Adrenal gland (tissue), 9 donors: ENCODE measurements at regions not wholly inside any gene's neighbourhood (a gene's known extent, or its start where the extent isn't known, plus 50 kb on each side); places are given as distances from the start of the nearest gene placed in this dataset.

Source experiments
- DNase-seq, 7 donors: peaks; one replicate each; pipeline ENCODE4 v3.0.0-alpha.2; 2019 to 2020
- H3K27ac ChIP-seq, 5 donors: fragments of 200-600 bp; sonication (generic) in 4 of 5; 1 replicate in 3 of 5; 2 replicates in 2 of 5; pipeline versions ENCODE4 v1.5.1 to v1.8.0; 2016 to 2020; ENCODE audit warnings: mild to moderate bottlenecking in 1 of 5
- H3K27me3 ChIP-seq: fragments of 200-600 bp; 2 replicates; pipeline ENCODE4 v1.8.0; 2021
- H3K36me3 ChIP-seq, 2 donors: fragments of 200-600 bp; replicated peaks in 1 of 2; 1 replicate in 1 of 2; 2 replicates in 1 of 2; pipeline versions ENCODE4 v1.5.1 to v1.8.0; 2018 to 2022
- H3K4me1 ChIP-seq, 2 donors: fragments of 200-600 bp; replicated peaks in 1 of 2; 1 replicate in 1 of 2; 2 replicates in 1 of 2; pipeline versions ENCODE4 v1.5.1 to v1.8.0; 2018 to 2021
- H3K4me3 ChIP-seq, 4 donors: fragments of 200-600 bp; sonication (generic) in 3 of 4; one replicate each; pipeline ENCODE4 v1.5.1; 2016 to 2018
- H3K9me3 ChIP-seq, 3 donors: fragments of 200-600 bp; sonication (generic) in 1 of 3; replicated peaks in 1 of 3; 1 replicate in 2 of 3; 2 replicates in 1 of 3; pipeline versions ENCODE4 v1.5.1 to v1.8.0; 2016 to 2021
- CTCF ChIP-seq, 6 experiments: fragments of 450-650 bp in 4 of 6; fragments of 200-600 bp in 2 of 6; sonication (generic) in 1 of 6; IDR thresholded peaks; 1 replicate in 5 of 6; 2 replicates in 1 of 6; pipeline versions ENCODE4 v1.5.1 to v1.8.0; 2016 to 2021; ENCODE audit warnings: antibody characterized with exemption in 6 of 6, mild to moderate bottlenecking in 2 of 6, moderate library complexity in 1 of 6
- POLR2A ChIP-seq, 2 donors: fragments of 450-650 bp; IDR thresholded peaks; one replicate each; pipeline ENCODE4 v1.6.1; 2017; ENCODE audit warnings: antibody characterized with exemption in 2 of 2, mild to moderate bottlenecking in 2 of 2, moderate library complexity in 1 of 2
- WGBS, 4 donors: extraction: QIAGEN DNeasy Blood & Tissue Kit in 2 of 4; methylation state at CpG; one replicate each; pipeline versions ENCODE4 v1.1.5 to v1.1.7; 2013 to 2017; 5-methylcytosine and 5-hydroxymethylcytosine counted together
- intact Hi-C, 2 donors: fragments of 100-400 bp; cut with DNase I; formaldehyde crosslinking; loops; one replicate each; pipeline versions ENCODE4 v1.14.1 to v1.15.0; 2022 to 2023
- donor health status: healthy with polysubstance abuse.
- donor health status: Bipolar disorder and iron deficiency.
- donor health status: DM: yes; HTN: yes; CAD: no.
- donor health status: DM: no; HTN: no; CAD: no.
- donor health status: DM: no; HTN: no; CAD: no.

GRCh38 chr3:19735111-19735510, 198.9 kb downstream of the EFHB start:
- Histone ChIP-seq H3K4me1 (no peaks in the 10 kb centered on the region), H3K27ac (no peak overlapping the region), H3K36me3 (no peaks in the 10 kb centered on the region), H3K4me3 (no peak overlapping the region), H3K27me3 (no peaks in the 10 kb centered on the region), H3K9me3 (no peaks in the 10 kb centered on the region)
- no peak for DNase-seq
- TF ChIP-seq CTCF (IDR thresholded peaks at IDR 0.05) (no peak), POLR2A (IDR thresholded peaks at IDR 0.05) (no peak)
- WGBS, 4 donors = 20 to 32% (median 28%) methylated on average over 3 of the region's 3 CpGs
- intact Hi-C loops = no loop called here

DNA sequence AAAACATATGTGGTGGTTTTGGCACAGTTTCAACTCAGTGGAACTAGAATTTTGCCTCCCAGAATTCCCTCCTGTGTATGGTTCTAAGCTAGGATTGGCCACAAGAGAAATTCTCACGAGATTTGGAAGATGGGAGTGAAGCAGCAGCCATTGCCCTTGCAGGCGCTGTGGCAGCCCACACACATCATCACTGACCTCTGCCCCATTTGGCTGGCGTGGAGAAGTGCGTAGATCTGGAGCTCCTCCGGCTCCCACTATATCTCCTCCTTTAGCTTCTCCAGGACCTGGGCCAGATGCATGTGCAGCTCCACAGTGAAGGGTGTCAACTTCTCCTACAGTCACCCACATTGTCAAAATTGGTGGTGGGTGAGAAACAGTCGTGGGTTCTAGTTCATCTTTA, 199.6 kb downstream of the EFHB start:
- Histone ChIP-seq H3K27ac (no peak overlapping the region), H3K36me3 (no peaks in the 10 kb centered on the region), H3K27me3 (no peaks in the 10 kb centered on the region), H3K4me1 (no peaks in the 10 kb centered on the region), H3K9me3 (no peaks in the 10 kb centered on the region), H3K4me3 (no peak overlapping the region)
- intact Hi-C loops = no loop called here
- 61 to 85% (median 74%) methylated on average over 4 to 6 of the region's 6 CpGs for WGBS, 4 donors
- no peak for DNase-seq
- TF ChIP-seq CTCF (IDR thresholded peaks at IDR 0.05) = no peak
- TF ChIP-seq POLR2A (IDR thresholded peaks at IDR 0.05) = no peak

DNA sequence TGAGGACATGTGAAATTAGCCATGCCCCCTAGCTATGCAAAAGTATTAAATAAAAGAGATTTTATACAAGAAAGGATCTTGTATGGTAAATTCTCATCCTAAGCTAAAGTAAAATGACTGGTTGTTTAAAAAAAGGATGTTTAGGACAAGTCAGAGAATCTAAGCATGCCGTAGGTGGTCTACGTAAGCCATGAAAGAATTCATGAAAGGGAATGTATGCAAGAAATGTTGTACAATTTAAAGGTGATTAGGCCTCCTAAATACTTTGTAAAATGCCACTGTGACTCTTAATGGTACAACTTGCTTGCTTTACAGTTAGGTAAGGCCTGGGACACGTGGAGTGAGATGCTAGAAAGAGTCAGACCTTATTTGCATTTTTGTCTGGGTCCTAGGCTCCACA, 209.0 kb downstream of the EFHB start:
- no peak for TF ChIP-seq POLR2A (IDR thresholded peaks at IDR 0.05)
- TF ChIP-seq CTCF (IDR thresholded peaks at IDR 0.05) = no peak
- Histone ChIP-seq H3K4me1 (no peaks in the 10 kb centered on the region), H3K36me3 (no peaks in the 10 kb centered on the region), H3K27ac (no peak overlapping the region), H3K27me3 (no peaks in the 10 kb centered on the region), H3K9me3 (no peaks in the 10 kb centered on the region), H3K4me3 (no peak overlapping the region)
- 67 to 73% (median 70%) methylated on average over 3 of the region's 3 CpGs for WGBS, 4 donors
- DNase-seq = no peak
- intact Hi-C loops = no loop called here

DNA sequence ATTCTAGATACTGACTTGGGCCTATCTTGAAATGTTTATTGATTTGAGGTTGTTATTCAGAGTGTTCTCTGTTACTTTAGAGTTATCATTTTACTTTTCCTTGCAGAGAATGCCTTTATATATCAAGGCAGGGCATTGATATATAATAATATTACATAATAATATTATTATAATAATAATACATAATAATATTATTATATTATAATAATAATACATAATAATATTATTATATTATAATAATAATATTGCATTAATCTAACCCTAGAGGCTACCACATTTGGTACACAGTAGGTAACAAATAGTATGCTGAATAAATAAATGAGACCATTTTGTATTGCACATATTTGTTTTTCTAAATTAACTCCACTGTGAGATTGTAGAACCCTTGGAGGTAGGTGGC, 216.3 kb downstream of the EFHB start:
- Histone ChIP-seq H3K9me3 (no peaks in the 10 kb centered on the region), H3K4me3 (no peak overlapping the region), H3K27me3 (no peaks in the 10 kb centered on the region), H3K4me1 (no peaks in the 10 kb centered on the region), H3K36me3 (no peaks in the 10 kb centered on the region), H3K27ac (no peak overlapping the region)
- no peak for DNase-seq
- intact Hi-C loops = loop anchor here in 1 of 2 donors (10.0 kb wide), 1 partner anchor 57 kb away; no protein-coding TSS in a partner anchor
- TF ChIP-seq POLR2A (IDR thresholded peaks at IDR 0.05) = no peak
- TF ChIP-seq CTCF (IDR thresholded peaks at IDR 0.05) = no peak
